22Rv1 (cell line): ENCODE measurements at regions not wholly inside any gene's neighbourhood (a gene's known extent, or its start where the extent isn't known, plus 50 kb on each side); places are given as distances from the start of the nearest gene placed in this dataset.

ENCODE experiments used
- H3K27ac ChIP-seq: fragments of 450-650 bp; 2 replicates; pipeline ENCODE4 v1.5.1; 2017
- CTCF ChIP-seq: fragments of 450-650 bp; IDR thresholded peaks from 2 replicates; pipeline ENCODE4 v1.5.1; 2017; ENCODE audit warnings: mild to moderate bottlenecking
- ZFX ChIP-seq: fragments of 450-650 bp; IDR thresholded peaks from 2 replicates; pipeline ENCODE4 v1.6.1; 2017; ENCODE audit warnings: antibody characterized with exemption, borderline replicate concordance

DNA sequence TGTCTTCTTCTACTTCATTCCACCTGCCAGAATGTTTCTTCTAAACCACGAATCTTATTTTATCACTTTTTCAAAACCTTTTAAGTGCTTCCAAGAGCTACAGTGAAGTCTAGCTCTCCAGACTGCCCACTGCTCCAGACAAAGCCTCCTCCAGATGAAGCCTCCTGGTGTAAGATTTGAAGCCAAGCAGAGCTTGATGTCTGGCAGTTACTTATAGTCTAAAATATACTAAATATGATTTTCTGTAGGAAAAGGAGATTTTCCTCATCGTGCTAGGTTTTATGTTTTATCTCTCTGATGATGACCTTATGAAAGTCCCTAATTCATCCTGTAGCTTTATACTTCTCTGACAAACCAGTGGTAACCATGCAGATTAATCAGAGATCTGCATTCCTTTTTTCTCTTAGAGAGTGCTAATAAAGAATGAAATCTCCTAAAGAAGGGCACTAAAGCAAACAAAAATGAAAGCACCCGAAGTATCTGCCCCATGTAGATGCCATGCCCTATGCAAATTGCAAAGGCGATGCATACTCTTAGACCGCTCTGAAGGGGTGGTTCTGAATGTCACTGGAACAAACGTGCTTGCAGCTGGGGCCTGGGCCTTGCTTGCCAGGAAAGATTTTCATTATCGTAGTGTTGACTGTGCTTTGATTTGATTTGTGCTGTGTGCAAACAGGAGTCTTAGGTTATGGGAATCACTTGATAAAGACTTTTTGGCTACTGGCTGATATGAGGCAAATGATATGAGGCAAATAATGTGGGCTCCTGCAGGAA is 314.2 kb downstream of the PID1 start:
- TF ChIP-seq CTCF (no peak), ZFX (no peak)
- no peak overlapping the region for H3K27ac ChIP-seq

- H3K27ac ChIP-seq: no peak overlapping the region
Measured at GRCh38 chr2:228949831-228950230, 321.3 kb downstream of the PID1 start.

DNA sequence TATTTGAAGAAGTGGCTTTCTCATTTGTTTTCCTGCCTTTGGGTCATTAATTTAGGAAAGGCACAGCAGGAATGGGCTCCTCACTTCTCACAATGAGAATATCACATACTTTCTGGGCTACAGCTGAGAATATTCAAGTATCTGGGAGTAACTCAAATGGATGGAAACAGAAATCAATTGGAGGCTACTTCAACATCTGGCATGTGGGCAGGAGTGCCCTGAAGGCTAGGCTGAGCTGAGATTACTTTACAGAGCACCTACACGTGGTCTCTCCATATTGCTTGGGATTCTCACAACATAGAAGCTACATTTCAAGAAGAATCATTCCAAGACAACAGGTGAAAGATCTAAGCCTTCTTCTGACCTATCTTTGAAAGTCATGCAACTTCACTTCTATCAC is 325.4 kb downstream of the PID1 start:
- H3K27ac ChIP-seq: no peak overlapping the region
- TF ChIP-seq CTCF: no peak

More at GRCh38 chr2:228949831-228950230, 321.3 kb downstream of the PID1 start:
- TF ChIP-seq CTCF: no peak
- no peak for TF ChIP-seq ZFX

- TF ChIP-seq ZFX (no peak), CTCF (no peak)
- H3K27ac ChIP-seq: no peak overlapping the region
Measured at GRCh38 chr2:228942856-228943255, 328.2 kb downstream of the PID1 start.

DNA sequence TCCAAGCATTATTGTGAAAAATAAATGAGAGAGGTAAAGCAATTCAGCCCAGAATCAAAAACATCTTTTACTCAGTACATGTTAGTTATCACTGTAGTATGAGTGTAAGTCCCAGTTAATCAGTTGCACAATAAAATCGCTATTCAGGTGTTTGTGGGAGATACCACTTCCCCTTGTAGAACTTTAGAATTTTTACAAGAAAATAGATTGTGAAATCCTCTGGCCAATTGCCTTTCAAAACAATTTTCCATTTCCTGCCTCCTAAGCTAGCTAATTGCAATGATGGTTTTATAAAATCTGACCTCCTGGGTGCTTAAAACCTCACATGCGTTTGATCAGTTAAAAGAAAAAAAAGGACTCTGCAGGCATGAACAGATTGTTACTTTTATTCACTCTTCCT is 332.5 kb downstream of the PID1 start:
- H3K27ac ChIP-seq: no peak overlapping the region
- TF ChIP-seq CTCF (no peak), ZFX (no peak)

GRCh38 chr2:228927028-228928010 is 343.8 kb downstream of the PID1 start:
- no peak overlapping the region for H3K27ac ChIP-seq
- TF ChIP-seq CTCF: no peak
- no peak for TF ChIP-seq ZFX

GRCh38 chr2:228919808-228920207 is 351.3 kb downstream of the PID1 start:
- H3K27ac ChIP-seq: no peak overlapping the region
- no peak for TF ChIP-seq CTCF
- TF ChIP-seq ZFX: no peak
